Brain microvascular endothelial cell (primary cell): ENCODE measurements at regions not wholly inside any gene's neighbourhood (a gene's known extent, or its start where the extent isn't known, plus 50 kb on each side); places are given as distances from the start of the nearest gene placed in this dataset.

ENCODE experiments used
- DNase-seq: peaks from one replicate; pipeline ENCODE4 v3.0.0-alpha.2; 2020
- H3K27ac ChIP-seq: fragments of 250-450 bp; sonication (Bioruptor Pico); 2 replicates; pipeline ENCODE4 v1.5.1; 2020; ENCODE audit warnings: mild to moderate bottlenecking, moderate library complexity
- H3K27me3 ChIP-seq: fragments of 250-450 bp; sonication (Bioruptor Pico); replicated peaks from 2 replicates; pipeline ENCODE4 v1.5.1; 2020; ENCODE audit warnings: mild to moderate bottlenecking
- H3K36me3 ChIP-seq: fragments of 250-450 bp; sonication (Bioruptor Pico); replicated peaks from 2 replicates; pipeline ENCODE4 v1.5.1; 2020; ENCODE audit warnings: mild to moderate bottlenecking
- H3K4me3 ChIP-seq: 2 replicates; pipeline ENCODE4 v1.5.1; 2011; ENCODE audit warnings: low read depth, mild to moderate bottlenecking, control low read depth, low read length, moderate library complexity
- in situ Hi-C: cut with HindIII; loops from 2 replicates; pipeline ENCODE4 v1.10.0; 2017; ENCODE audit warnings: low sequenced_read_pairs, low pct_ligation_motif_present
- TF ChIP-seq, protein P1 (sequence below): IDR thresholded peaks from 2 replicates; pipeline ENCODE4 v1.5.1; 2011; ENCODE audit warnings: low read depth, mild to moderate bottlenecking, moderate library complexity, low read length, control low read depth, inconsistent platforms; ENCODE audit errors: missing control alignments

DNA sequence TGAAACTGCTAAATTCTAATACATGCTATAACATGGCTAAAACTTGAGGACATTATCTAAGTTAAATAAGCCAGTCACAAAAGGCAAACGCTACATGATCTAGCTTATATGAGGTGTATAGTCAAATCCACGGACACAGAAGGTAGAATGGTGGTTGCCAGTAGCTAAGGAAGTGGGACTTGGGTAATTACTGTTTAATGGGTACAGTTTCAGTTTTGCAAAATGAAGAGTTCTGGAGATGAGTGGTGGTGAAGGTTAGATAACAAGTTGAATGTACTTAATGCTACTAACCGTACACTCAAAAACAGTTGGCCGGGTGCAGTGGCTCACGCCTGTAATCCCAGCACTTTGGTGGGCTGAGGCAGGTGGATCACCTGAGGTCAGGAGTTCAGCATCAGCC, 644.5 kb upstream of the DIPK2B start:
- in situ Hi-C loops: no loop called here
- Histone ChIP-seq H3K27ac (no peak overlapping the region), H3K36me3 (no peaks in the 10 kb centered on the region), H3K27me3 (no peaks in the 10 kb centered on the region), H3K4me3 (no peak overlapping the region)
- DNase-seq: no peak
- TF ChIP-seq, protein P1, sequence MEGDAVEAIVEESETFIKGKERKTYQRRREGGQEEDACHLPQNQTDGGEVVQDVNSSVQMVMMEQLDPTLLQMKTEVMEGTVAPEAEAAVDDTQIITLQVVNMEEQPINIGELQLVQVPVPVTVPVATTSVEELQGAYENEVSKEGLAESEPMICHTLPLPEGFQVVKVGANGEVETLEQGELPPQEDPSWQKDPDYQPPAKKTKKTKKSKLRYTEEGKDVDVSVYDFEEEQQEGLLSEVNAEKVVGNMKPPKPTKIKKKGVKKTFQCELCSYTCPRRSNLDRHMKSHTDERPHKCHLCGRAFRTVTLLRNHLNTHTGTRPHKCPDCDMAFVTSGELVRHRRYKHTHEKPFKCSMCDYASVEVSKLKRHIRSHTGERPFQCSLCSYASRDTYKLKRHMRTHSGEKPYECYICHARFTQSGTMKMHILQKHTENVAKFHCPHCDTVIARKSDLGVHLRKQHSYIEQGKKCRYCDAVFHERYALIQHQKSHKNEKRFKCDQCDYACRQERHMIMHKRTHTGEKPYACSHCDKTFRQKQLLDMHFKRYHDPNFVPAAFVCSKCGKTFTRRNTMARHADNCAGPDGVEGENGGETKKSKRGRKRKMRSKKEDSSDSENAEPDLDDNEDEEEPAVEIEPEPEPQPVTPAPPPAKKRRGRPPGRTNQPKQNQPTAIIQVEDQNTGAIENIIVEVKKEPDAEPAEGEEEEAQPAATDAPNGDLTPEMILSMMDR: no peak

DNA sequence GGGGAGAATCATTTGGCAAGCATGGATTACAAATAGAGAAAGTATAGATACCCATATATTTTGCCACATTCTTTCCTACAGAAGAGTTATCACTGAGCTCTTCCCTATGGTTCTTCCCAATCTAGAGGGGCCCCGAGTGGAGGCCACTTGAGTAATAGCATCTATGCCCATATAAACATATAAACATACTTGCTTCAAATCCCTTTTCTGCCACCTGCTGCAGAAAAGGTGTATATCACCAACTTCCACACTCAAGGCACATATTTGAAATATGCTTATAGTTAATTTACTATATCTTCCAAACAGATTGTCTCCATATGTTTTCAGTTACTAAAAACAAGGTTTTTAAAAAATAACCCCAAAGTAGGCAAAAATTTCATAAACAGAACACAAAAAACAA, 642.8 kb upstream of the DIPK2B start:
- in situ Hi-C loops: no loop called here
- H3K36me3 ChIP-seq: no peaks in the 10 kb centered on the region
- TF ChIP-seq, protein P1: no peak
- H3K27ac ChIP-seq: no peak overlapping the region
- DNase-seq: no peak
- H3K27me3 ChIP-seq: no peaks in the 10 kb centered on the region
- no peak overlapping the region for H3K4me3 ChIP-seq

DNA sequence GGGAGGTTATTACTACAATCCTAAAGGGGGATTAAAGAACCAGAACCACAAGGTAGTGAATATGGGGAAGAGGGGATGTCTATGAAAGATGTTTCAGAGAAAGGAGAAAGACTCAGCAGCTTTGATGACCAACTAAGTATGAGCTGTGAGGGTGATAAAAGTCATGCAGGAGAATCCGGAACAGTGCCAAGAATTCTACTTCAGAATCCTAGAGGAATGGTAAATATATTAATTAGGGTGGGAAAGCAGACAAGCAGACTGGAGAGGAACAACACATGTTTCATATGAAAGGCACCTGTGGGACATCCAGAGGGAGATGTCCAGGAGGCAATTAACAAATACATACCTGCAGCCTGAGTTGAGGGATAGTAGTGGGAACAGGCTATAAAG, 642.2 kb upstream of the DIPK2B start:
- Histone ChIP-seq H3K27ac (no peak overlapping the region), H3K36me3 (no peaks in the 10 kb centered on the region), H3K4me3 (no peak overlapping the region), H3K27me3 (no peaks in the 10 kb centered on the region)
- no peak for DNase-seq
- TF ChIP-seq, protein P1: no peak
- in situ Hi-C loops: no loop called here

DNA sequence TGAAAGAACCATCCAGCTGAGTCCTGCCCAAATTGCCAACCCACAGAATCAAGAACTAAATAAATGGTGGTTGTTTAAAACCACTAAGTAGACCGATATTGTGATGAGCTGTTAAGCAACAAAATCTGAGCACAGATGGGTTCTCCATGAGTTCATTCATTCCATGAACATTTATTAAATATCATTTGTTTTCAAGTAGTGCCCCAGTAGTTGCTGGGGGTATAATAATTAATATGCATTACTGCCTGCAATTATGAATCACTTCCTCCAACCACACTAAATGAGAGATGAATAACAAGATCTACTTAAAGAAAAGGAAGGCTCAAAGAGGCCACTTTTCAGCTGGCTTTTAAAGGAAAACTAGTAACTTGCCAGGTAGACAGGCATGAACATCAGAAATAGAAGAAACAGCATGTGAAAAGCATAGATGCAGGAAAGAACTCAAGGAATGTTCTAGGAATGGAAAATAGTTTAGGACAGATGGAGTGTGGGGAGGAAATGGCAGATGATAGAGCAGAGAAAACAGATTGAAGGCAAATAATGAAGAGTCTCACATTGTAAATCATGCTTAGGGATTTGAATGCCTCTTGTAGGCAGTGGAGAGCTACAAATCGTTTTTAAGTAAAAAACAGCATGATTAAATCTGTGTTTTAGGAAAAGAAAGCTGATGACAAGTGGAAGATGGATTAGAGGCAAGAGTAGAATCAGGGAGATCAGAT, 641.7 kb upstream of the DIPK2B start:
- H3K4me3 ChIP-seq: no peak overlapping the region
- in situ Hi-C loops: no loop called here
- H3K36me3 ChIP-seq: no peaks in the 10 kb centered on the region
- TF ChIP-seq, protein P1: no peak
- H3K27ac ChIP-seq: no peak overlapping the region
- H3K27me3 ChIP-seq: no peaks in the 10 kb centered on the region
- no peak for DNase-seq

DNA sequence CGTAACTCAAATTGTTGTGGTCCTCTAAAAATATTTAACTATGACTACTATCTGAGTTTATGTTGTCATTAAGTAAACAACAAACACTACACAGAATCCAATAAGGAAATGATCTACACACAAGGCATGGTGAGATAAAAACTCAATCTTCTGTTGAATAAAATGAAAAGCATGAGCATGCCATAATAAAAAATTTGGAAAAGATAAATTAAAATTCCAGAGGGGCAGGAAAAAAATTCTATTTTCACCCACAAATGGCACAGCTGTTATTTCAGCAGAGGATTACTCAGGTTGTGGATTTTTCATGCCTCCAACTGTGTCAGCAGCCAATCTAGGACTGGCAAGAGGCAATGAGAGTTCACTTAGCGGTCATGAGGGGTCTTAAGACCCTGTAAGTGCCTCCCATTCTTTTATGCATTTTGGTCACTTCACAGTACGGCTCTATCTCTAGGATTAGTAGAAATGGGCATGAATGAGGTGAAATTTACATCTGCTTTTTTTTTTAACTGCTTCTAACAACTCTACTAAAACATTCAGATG, 639.8 kb upstream of the DIPK2B start:
- Histone ChIP-seq H3K4me3 (no peak overlapping the region), H3K36me3 (no peaks in the 10 kb centered on the region), H3K27ac (no peak overlapping the region), H3K27me3 (no peaks in the 10 kb centered on the region)
- no peak for DNase-seq
- TF ChIP-seq, protein P1: no peak
- in situ Hi-C loops: no loop called here

DNA sequence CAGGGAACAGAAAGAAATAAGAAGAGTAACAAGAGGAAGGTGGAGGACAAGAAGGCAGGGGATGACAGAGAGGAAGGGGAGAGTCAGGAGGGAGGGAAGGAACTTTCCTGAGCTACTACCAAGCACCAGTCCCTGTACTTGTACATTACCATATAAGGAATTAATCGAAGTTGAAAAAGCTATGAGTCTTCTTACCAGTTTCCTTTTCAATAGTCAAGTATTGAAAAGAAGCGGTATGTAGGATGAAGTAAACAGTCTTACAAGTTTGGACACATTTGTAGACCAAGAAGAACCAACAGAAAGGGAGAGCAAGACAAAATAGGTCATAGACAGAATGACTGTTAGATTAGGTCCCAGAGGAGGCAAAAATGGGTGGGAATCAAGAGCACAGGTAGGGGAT, 629.7 kb upstream of the DIPK2B start:
- Histone ChIP-seq H3K27ac (no peak overlapping the region), H3K4me3 (no peak overlapping the region), H3K36me3 (no peaks in the 10 kb centered on the region), H3K27me3 (no peaks in the 10 kb centered on the region)
- no peak for DNase-seq
- in situ Hi-C loops: no loop called here
- TF ChIP-seq, protein P1: no peak
